Left lung (tissue), 4 donors: ENCODE measurements at regions not wholly inside any gene's neighbourhood (a gene's known extent, or its start where the extent isn't known, plus 50 kb on each side); places are given as distances from the start of the nearest gene placed in this dataset.

Experiments used
- ATAC-seq: fragments of 200-7000 bp; cut with Tn5 transposase; one replicate; pipeline ENCODE4 v1.9.1; 2020; ENCODE audit warnings: moderate library complexity
- DNase-seq, 4 donors: peaks; one replicate each; pipeline ENCODE4 v3.0.0-alpha.2; 2013 to 2020
- H3K27ac ChIP-seq, 2 donors: fragments of 200-600 bp; sonication (generic) in 1 of 2; one replicate each; pipeline versions ENCODE4 v1.5.0 to v1.8.0; 2020 to 2021
- H3K27me3 ChIP-seq, 2 donors: fragments of 200-600 bp; sonication (generic) in 1 of 2; one replicate each; pipeline versions ENCODE4 v1.5.0 to v1.8.0; 2020 to 2021
- H3K36me3 ChIP-seq, 2 donors: fragments of 200-600 bp; sonication (generic) in 1 of 2; one replicate each; pipeline versions ENCODE4 v1.5.0 to v1.8.0; 2020 to 2021
- H3K4me1 ChIP-seq, 2 donors: fragments of 200-600 bp; one replicate each; pipeline ENCODE4 v1.8.0; 2021
- H3K4me3 ChIP-seq, 2 donors: fragments of 200-600 bp; sonication (generic) in 1 of 2; one replicate each; pipeline versions ENCODE4 v1.5.0 to v1.8.0; 2020 to 2021; ENCODE audit warnings: mild to moderate bottlenecking in 1 of 2
- H3K9me3 ChIP-seq, 2 donors: fragments of 200-600 bp; sonication (generic) in 1 of 2; one replicate each; pipeline versions ENCODE4 v1.5.0 to v1.8.0; 2020 to 2021
- CTCF ChIP-seq, 2 donors: fragments of 200-600 bp; sonication (generic) in 1 of 2; IDR thresholded peaks; one replicate each; pipeline versions ENCODE4 v1.5.0 to v1.8.0; 2021; ENCODE audit warnings: antibody characterized with exemption in 2 of 2
- intact Hi-C, 2 donors: fragments of 100-400 bp; cut with DNase I; formaldehyde crosslinking; loops; one replicate each; pipeline versions ENCODE4 v1.11.2 to v1.14.2; 2022
- donor health status: DM: no; HTN: yes; CAD: no.
- donor health status: DM: no; HTN: no; CAD: no.

- no peak for ATAC-seq
- intact Hi-C loops = no loop called here
- Histone ChIP-seq H3K27ac (no peak overlapping the region), H3K4me1 (no peaks in the 10 kb centered on the region), H3K9me3 (no peaks in the 10 kb centered on the region), H3K27me3 (no peaks in the 10 kb centered on the region), H3K4me3 (no peak overlapping the region), H3K36me3 (no peaks in the 10 kb centered on the region)
- no peak for DNase-seq
- no peak for TF ChIP-seq CTCF (IDR thresholded peaks at IDR 0.05)
Observed at GRCh38 chr16:63947022-63947421, 1174.8 kb downstream of the CDH11 start.

GRCh38 chr16:63945806-63946205 is 1176.1 kb downstream of the CDH11 start:
- intact Hi-C loops = no loop called here
- no peaks in the 10 kb centered on the region for H3K9me3 ChIP-seq
- H3K36me3 ChIP-seq = no peaks in the 10 kb centered on the region
- TF ChIP-seq CTCF (IDR thresholded peaks at IDR 0.05) = no peak
- no peak overlapping the region for H3K27ac ChIP-seq
- ATAC-seq (no peak), DNase-seq (no peak)
- H3K4me1 ChIP-seq = no peaks in the 10 kb centered on the region
- H3K4me3 ChIP-seq = no peak overlapping the region
- H3K27me3 ChIP-seq = no peaks in the 10 kb centered on the region

GRCh38 chr16:63943566-63943965 is 1178.3 kb downstream of the CDH11 start:
- DNase-seq (no peak), ATAC-seq (no peak)
- no peaks in the 10 kb centered on the region for H3K36me3 ChIP-seq
- TF ChIP-seq CTCF (IDR thresholded peaks at IDR 0.05) = no peak
- no peak overlapping the region for H3K27ac ChIP-seq
- no peaks in the 10 kb centered on the region for H3K27me3 ChIP-seq
- no peaks in the 10 kb centered on the region for H3K9me3 ChIP-seq
- intact Hi-C loops = no loop called here
- H3K4me1 ChIP-seq = no peaks in the 10 kb centered on the region
- H3K4me3 ChIP-seq = no peak overlapping the region

GRCh38 chr16:63938661-63939060 is 1183.2 kb downstream of the CDH11 start:
- DNase-seq = no peak
- Histone ChIP-seq H3K27ac (no peak overlapping the region), H3K4me1 (no peaks in the 10 kb centered on the region), H3K36me3 (no peaks in the 10 kb centered on the region), H3K9me3 (no peaks in the 10 kb centered on the region), H3K4me3 (no peak overlapping the region), H3K27me3 (no peaks in the 10 kb centered on the region)
- TF ChIP-seq CTCF (IDR thresholded peaks at IDR 0.05) = no peak
- intact Hi-C loops = no loop called here
- no peak for ATAC-seq

GRCh38 chr16:63933841-63934240 is 1188.0 kb downstream of the CDH11 start:
- Histone ChIP-seq H3K36me3 (no peaks in the 10 kb centered on the region), H3K4me1 (no peaks in the 10 kb centered on the region), H3K27me3 (no peaks in the 10 kb centered on the region), H3K4me3 (no peak overlapping the region), H3K9me3 (peaks cover 0 to 12% of the 10 kb centered on the region in 2 donors), H3K27ac (no peak overlapping the region)
- DNase-seq = no peak
- TF ChIP-seq CTCF (IDR thresholded peaks at IDR 0.05) = no peak
- intact Hi-C loops = no loop called here
- no peak for ATAC-seq
